Cardiac muscle cell (in vitro differentiated cells and primary cell): ENCODE measurements at regions not wholly inside any gene's neighbourhood (a gene's known extent, or its start where the extent isn't known, plus 50 kb on each side); places are given as distances from the start of the nearest gene placed in this dataset.

Experiments
- DNase-seq, 2 donors: peaks; one replicate each; pipeline versions ENCODE4 v3.0.0 to v3.0.0-alpha.2; 2010 to 2017; ENCODE audit warnings: low read depth in 1 of 2, low spot score in 1 of 2
- H3K27ac ChIP-seq: fragments of 200-600 bp; sonication (generic); 2 replicates; pipeline ENCODE4 v1.5.1; 2016
- H3K27me3 ChIP-seq: fragments of 200-600 bp; sonication (generic); 2 replicates; pipeline ENCODE4 v1.6.0; 2016; ENCODE audit warnings: control low read depth
- H3K36me3 ChIP-seq: fragments of 200-600 bp; sonication (generic); 2 replicates; pipeline ENCODE4 v1.5.1; 2016; ENCODE audit warnings: control low read depth
- H3K4me1 ChIP-seq: fragments of 200-600 bp; sonication (generic); 2 replicates; pipeline ENCODE4 v1.8.1; 2017; ENCODE audit warnings: low read depth, mild to moderate bottlenecking, mixed run types
- H3K4me3 ChIP-seq: fragments of 200-600 bp; sonication (generic); 2 replicates; pipeline ENCODE4 v1.5.1; 2016; ENCODE audit warnings: mild to moderate bottlenecking
- H3K9me3 ChIP-seq: fragments of 200-600 bp; sonication (generic); 2 replicates; pipeline ENCODE4 v1.5.1; 2017; ENCODE audit warnings: low read depth, mild to moderate bottlenecking, control low read depth
- CTCF ChIP-seq: IDR thresholded peaks from 2 replicates; pipeline ENCODE4 v1.5.1; 2012; ENCODE audit warnings: low read depth, mild to moderate bottlenecking, low read length

- no peak for TF ChIP-seq CTCF
- Histone ChIP-seq H3K9me3 (no peaks in the 10 kb centered on the region), H3K4me3 (no peak overlapping the region), H3K27ac (no peak overlapping the region), H3K4me1 (no peaks in the 10 kb centered on the region), H3K36me3 (no peaks in the 10 kb centered on the region), H3K27me3 (no peaks in the 10 kb centered on the region)
- DNase-seq = no peak
These were observed 569.9 kb downstream of the UQCRFS1 start for GRCh38 chr19:28642787-28643683.

- no peak overlapping the region for H3K4me3 ChIP-seq
- H3K9me3 ChIP-seq = no peaks in the 10 kb centered on the region
- no peak overlapping the region for H3K27ac ChIP-seq
- H3K27me3 ChIP-seq = no peaks in the 10 kb centered on the region
- DNase-seq = no peak
- no peak for TF ChIP-seq CTCF
- peaks cover 3% of the 10 kb centered on the region for H3K4me1 ChIP-seq
- no peaks in the 10 kb centered on the region for H3K36me3 ChIP-seq
These were observed 571.6 kb downstream of the UQCRFS1 start for GRCh38 chr19:28641395-28641794.

GRCh38 chr19:28640506-28640905 lies 572.4 kb downstream of the UQCRFS1 start:
- Histone ChIP-seq H3K9me3 (no peaks in the 10 kb centered on the region), H3K27ac (no peak overlapping the region), H3K27me3 (no peaks in the 10 kb centered on the region), H3K36me3 (no peaks in the 10 kb centered on the region), H3K4me1 (peaks cover 3% of the 10 kb centered on the region), H3K4me3 (no peak overlapping the region)
- DNase-seq = no peak
- TF ChIP-seq CTCF = no peak

- TF ChIP-seq CTCF = no peak
- no peak overlapping the region for H3K27ac ChIP-seq
- no peaks in the 10 kb centered on the region for H3K9me3 ChIP-seq
- no peaks in the 10 kb centered on the region for H3K36me3 ChIP-seq
- no peak overlapping the region for H3K4me3 ChIP-seq
- H3K27me3 ChIP-seq = no peaks in the 10 kb centered on the region
- H3K4me1 ChIP-seq = peaks cover 3% of the 10 kb centered on the region
- DNase-seq = peak in 1 of 2 donors; percentile 30
These were observed 574.5 kb downstream of the UQCRFS1 start for GRCh38 chr19:28638445-28638844.

- H3K27me3 ChIP-seq = no peaks in the 10 kb centered on the region
- no peak overlapping the region for H3K27ac ChIP-seq
- TF ChIP-seq CTCF = no peak
- H3K9me3 ChIP-seq = no peaks in the 10 kb centered on the region
- H3K4me1 ChIP-seq = peaks cover 3% of the 10 kb centered on the region
- no peak overlapping the region for H3K4me3 ChIP-seq
- no peaks in the 10 kb centered on the region for H3K36me3 ChIP-seq
- DNase-seq = peak in 1 of 2 donors; percentile 25
These were observed 576.2 kb downstream of the UQCRFS1 start for GRCh38 chr19:28636706-28637105.
